Muscle layer of duodenum (tissue), 2 donors: ENCODE measurements at regions not wholly inside any gene's neighbourhood (a gene's known extent, or its start where the extent isn't known, plus 50 kb on each side); places are given as distances from the start of the nearest gene placed in this dataset.

Experiments
- H3K27ac ChIP-seq: one replicate; pipeline ENCODE4 v1.7.0; 2013; ENCODE audit warnings: mild to moderate bottlenecking, low read length
- H3K27me3 ChIP-seq: one replicate; pipeline ENCODE4 v1.7.0; 2013; ENCODE audit warnings: low read depth, mild to moderate bottlenecking, control low read depth, low read length
- H3K36me3 ChIP-seq, 2 donors: one replicate each; pipeline ENCODE4 v1.7.0; 2013; ENCODE audit warnings: low read length in 2 of 2, control low read depth in 1 of 2, mild to moderate bottlenecking in 1 of 2; ENCODE audit not compliant: insufficient read depth in 2 of 2, control insufficient read depth in 1 of 2
- H3K4me1 ChIP-seq, 2 donors: one replicate each; pipeline ENCODE4 v1.7.0; 2013; ENCODE audit warnings: low read length in 2 of 2, mild to moderate bottlenecking in 2 of 2, control low read depth in 1 of 2, moderate library complexity in 1 of 2; ENCODE audit not compliant: insufficient read depth in 2 of 2, control insufficient read depth in 1 of 2
- H3K4me3 ChIP-seq, 2 donors: one replicate each; pipeline ENCODE4 v1.7.0; 2013; ENCODE audit warnings: low read length in 2 of 2, low read depth in 1 of 2, mild to moderate bottlenecking in 1 of 2
- H3K9me3 ChIP-seq, 2 donors: one replicate each; pipeline ENCODE4 v1.7.0; 2013; ENCODE audit warnings: low read length in 2 of 2, control low read depth in 1 of 2, mild to moderate bottlenecking in 1 of 2; ENCODE audit not compliant: control insufficient read depth in 1 of 2
- donor health status: healthy.

DNA sequence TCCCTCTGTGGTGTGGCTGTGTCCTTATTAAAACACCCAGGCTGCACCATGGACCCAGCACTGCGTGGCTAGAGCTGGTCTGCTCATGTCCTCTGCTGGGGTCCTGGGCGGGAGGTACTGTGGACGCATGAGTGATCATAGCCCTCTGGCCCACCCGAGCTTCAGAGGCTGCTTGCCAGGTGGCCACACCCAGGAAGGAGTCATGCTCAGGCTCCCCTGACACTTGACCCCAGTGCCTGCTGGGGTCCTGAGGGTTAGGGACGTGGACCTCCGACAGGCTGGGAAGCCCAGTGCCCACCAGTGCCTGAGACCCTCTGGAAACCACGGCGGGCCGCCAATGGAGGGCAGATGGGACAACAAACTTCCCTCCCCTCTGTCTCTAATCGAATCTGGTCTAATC is 66.3 kb upstream of the HS6ST1 start:
- H3K27ac ChIP-seq, result no peak overlapping the region
- no peak overlapping the region for H3K4me3 ChIP-seq
- H3K9me3 ChIP-seq, result no peaks in the 10 kb centered on the region
- H3K36me3 ChIP-seq, result no peaks in the 10 kb centered on the region
- H3K27me3 ChIP-seq, result no peaks in the 10 kb centered on the region
- H3K4me1 ChIP-seq, result peaks cover 0 to 3% of the 10 kb centered on the region in 2 donors

DNA sequence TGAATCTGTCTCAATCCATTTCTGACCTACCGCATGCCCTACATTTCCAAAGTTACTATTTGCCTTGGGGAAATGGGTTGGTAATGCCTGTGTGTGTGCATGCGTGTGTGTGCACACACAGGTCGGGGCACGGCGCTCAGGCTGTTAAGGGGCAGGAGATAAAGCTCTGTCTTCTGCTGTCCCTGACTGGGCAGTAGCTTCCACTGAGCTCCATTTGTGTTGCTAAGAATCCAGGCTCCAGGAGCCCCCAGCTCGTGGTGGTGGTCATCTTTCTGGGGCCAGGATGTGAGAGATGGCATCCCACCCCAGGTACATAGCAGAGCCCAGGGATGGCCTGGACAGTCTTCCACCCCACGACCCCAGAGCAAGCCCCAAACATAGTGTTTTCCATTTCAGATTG is 66.7 kb upstream of the HS6ST1 start:
- Histone ChIP-seq H3K9me3 (no peaks in the 10 kb centered on the region), H3K4me3 (no peak overlapping the region), H3K36me3 (no peaks in the 10 kb centered on the region), H3K27me3 (no peaks in the 10 kb centered on the region), H3K27ac (no peak overlapping the region), H3K4me1 (no peaks in the 10 kb centered on the region)

DNA sequence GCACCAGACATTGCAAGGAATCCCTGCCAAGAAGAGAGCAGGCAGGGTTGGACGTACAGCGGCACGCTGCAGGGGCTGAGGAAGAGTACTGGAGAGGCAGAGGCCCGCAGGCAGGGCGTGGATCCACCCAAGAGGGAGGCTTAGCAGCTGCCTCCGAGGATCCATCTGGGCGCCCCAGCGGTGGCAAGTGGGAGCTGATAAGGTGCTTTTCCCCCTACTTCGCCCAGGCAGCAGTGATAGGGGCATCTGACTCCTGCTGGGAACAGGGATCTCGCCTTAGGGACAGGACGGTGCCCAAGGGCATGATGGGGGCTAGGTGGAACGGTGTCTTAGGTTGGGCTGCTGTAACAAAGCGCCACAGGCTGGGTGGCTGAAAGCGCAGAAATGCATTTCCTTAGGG is 67.4 kb upstream of the HS6ST1 start:
- H3K4me3 ChIP-seq, result no peak overlapping the region
- no peaks in the 10 kb centered on the region for H3K36me3 ChIP-seq

DNA sequence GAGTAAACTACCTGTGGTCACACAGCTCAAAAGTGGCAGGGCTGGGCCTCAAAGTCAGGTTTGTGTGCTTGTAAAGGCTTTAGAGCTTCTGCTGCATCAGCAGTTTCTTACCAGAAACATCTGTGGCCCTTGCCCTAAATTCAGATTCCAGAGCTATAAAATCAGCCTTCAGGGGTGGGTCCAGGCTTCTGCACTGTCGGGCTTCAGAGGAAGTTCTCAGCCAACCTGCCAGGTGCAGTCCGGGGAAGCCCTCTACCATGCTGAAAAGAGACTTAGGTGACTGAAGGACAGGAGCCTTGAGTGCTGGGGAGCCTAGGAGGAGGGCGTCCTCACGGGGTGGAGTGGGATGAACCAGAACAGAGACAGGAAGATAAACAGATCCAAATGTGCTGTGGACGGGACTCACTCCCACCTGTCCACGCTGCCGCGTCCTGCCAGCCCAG is 69.9 kb upstream of the HS6ST1 start:
- H3K27me3 ChIP-seq, result no peaks in the 10 kb centered on the region
- no peaks in the 10 kb centered on the region for H3K9me3 ChIP-seq
- H3K4me3 ChIP-seq, result no peak overlapping the region
- no peak overlapping the region for H3K27ac ChIP-seq
- H3K36me3 ChIP-seq, result no peaks in the 10 kb centered on the region
- H3K4me1 ChIP-seq, result no peaks in the 10 kb centered on the region

More for the DNA sequence above, 67.4 kb upstream of the HS6ST1 start:
- Histone ChIP-seq H3K27me3 (no peaks in the 10 kb centered on the region), H3K27ac (no peak overlapping the region), H3K4me1 (no peaks in the 10 kb centered on the region), H3K9me3 (no peaks in the 10 kb centered on the region)

DNA sequence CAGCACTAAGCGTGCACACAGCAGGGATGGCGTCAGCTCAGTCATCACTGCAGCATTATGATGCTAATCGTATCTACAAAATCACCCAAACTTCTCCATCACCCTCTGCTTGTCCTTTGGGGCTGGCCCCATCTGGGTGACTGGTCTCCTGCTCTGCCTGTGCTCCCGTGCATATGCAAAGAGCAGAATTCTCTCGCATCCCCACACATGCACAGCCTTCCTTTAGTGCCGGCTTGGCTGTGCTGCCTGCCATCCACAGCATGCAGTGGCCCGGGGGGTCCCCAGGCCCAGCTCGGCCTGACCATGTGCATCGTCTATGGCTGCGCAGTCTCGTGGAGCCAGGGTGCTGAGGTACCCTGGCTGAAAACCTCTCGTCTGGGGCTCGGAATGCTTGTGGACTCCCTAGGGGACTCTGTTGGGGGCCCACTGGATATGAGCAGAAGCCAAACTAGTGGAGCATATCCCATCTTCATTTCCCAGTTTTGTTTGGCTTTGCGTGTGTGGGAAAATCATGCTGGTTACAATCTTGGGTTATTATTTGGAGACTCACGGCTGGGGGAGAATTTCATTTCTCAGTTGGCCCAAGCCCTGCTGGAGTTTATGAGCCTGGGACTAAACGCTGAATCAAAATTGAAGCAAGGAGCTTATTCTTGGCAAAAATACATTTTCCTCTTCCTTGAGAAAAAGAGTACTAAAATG is 70.9 kb upstream of the HS6ST1 start:
- Histone ChIP-seq H3K9me3 (no peaks in the 10 kb centered on the region), H3K4me1 (no peaks in the 10 kb centered on the region), H3K36me3 (no peaks in the 10 kb centered on the region), H3K27me3 (no peaks in the 10 kb centered on the region), H3K27ac (no peak overlapping the region), H3K4me3 (no peak overlapping the region)

DNA sequence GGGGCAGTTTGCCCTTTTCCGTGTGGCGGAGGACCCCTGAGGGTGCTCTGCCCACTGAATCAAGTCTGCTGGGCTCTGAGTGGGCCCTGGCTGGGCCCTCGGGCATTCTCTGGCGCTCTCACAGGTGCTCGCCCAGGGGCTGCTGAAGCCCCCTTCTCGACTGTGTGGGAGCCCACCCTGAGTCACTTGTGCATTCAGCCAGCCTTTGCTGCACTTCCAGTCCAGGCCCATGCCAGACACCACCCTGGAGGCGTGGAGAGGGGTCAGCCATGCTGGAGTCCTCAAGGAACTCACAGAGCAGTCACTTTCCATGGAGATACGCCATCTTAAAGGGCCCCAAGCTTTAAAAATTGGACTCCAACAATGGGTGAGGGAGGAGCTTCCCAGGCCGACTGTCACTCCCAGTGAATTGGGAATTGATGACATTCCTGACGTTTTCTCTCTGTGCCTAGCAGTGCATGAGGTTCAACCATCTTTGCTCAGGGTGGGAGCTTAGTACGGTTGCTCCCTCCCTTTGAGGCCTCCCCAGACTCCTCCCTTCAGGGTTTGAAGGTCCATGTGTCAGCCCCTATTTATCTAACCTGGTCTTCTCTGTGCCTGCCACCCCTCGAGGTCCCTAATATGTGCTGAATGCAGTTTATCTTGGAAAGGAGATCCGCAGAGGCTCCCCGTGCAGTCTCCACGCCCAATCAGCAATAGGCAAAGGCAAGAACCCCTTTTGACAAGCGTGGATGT is 71.8 kb upstream of the HS6ST1 start:
- H3K4me1 ChIP-seq, result no peaks in the 10 kb centered on the region
- no peak overlapping the region for H3K27ac ChIP-seq
- no peak overlapping the region for H3K4me3 ChIP-seq
- H3K36me3 ChIP-seq, result no peaks in the 10 kb centered on the region
- H3K27me3 ChIP-seq, result no peaks in the 10 kb centered on the region
- no peaks in the 10 kb centered on the region for H3K9me3 ChIP-seq

DNA sequence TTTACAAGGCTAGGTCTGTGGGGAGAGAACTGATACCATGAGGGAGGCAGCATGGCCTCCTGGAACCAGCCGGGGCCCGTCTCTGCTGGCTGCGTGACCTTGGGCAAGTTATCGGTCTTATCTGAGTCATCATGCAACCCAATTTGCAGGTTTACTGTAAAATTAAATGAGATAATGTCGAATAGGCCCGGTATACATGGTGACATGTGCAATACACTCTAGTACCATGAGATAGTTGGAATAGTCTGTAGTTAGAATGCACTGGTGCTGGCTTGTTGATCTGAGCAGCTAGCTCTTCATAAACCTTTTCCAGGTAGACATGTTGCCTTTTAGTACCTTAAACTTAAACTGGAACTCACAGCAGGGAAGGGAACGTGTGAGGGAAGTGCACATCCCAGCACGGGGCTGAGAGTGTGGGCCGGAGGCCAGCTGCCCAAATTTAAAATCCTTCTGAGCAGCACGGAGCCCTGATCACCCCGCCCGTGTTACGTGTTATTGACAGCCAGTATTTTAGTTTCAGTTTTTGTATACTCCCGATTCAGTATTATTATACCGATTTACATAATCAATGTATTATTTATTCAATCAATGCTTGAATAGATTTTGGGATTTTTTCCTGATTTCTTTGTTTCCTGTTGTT is 72.4 kb upstream of the HS6ST1 start:
- no peak overlapping the region for H3K4me3 ChIP-seq
- H3K4me1 ChIP-seq, result no peaks in the 10 kb centered on the region
- no peaks in the 10 kb centered on the region for H3K9me3 ChIP-seq
- H3K27ac ChIP-seq, result no peak overlapping the region
- H3K36me3 ChIP-seq, result no peaks in the 10 kb centered on the region
- no peaks in the 10 kb centered on the region for H3K27me3 ChIP-seq

DNA sequence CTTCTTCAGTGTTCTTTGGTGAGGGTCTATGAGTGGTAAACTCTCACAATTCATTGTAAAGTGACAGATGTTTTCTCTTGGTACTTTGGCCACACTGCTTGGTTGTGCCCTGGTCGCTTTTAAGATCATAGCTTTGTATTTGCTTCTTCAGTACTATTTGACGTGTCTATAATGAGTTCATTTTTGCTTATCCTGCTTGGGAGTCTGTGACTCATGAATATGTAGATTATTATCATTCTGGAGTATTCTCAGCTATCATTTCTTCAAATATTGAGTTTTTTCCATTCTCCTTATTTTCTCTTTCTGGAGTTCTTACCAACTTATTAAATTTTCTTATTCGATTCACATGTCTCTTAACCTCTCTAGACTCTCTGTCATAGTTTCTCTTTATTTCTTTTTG is 73.0 kb upstream of the HS6ST1 start:
- Histone ChIP-seq H3K27me3 (no peaks in the 10 kb centered on the region), H3K4me3 (no peak overlapping the region), H3K4me1 (no peaks in the 10 kb centered on the region), H3K9me3 (no peaks in the 10 kb centered on the region), H3K36me3 (no peaks in the 10 kb centered on the region), H3K27ac (no peak overlapping the region)

DNA sequence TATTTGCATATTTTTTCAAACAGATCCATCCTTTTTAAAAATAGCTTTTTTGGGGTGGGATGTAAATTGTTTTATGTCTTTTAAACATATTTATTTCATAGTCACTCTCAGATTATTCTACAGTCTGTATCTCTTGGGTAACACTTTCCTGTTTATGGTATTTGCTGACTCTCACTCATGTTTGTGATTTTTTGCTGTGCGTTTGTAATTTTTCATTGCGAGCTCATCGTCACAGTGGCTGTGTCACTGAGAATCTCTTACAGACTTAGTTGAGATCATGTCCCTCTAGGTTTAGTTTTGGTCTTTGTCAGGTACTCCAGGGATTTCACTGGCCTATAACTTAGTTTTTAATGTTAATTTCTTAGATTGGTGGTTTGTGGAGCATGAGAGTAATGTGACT is 73.5 kb upstream of the HS6ST1 start:
- Histone ChIP-seq H3K36me3 (no peaks in the 10 kb centered on the region), H3K27ac (no peak overlapping the region), H3K4me3 (no peak overlapping the region), H3K27me3 (no peaks in the 10 kb centered on the region), H3K9me3 (no peaks in the 10 kb centered on the region), H3K4me1 (no peaks in the 10 kb centered on the region)

DNA sequence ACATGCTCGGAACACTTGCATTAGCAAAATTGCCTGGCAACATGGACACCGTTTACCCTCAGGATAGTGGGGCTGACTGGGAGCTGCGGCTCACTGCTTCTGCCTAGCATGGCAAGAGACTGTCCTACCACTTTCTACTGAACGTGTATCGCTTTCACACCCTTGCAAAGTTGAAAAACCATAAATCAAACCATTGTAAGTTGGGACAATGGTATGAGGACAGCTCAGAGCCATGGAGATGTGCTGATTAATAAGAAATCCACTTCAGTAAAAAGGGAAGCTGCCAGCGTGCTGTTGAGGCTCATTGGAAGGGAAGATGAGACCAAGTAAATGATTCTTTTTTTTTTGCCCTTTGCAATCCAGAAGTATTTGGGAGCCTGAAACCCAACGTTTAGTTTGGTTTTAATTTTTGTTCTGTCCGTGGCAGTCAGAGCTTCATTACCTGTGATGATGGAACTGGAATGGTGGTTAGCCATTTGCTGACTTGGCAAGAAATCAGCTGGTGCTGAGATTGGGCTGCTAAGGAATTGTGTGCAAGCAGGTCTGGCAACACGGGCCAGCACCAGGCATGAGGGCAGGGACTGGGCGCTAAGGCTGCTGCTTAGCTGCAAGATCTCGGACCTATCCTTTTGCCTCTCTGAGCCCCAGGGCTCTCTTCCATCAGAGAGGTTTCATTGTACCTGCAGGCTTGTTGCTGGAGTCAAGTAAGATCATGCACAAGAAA is 75.5 kb upstream of the HS6ST1 start:
- Histone ChIP-seq H3K36me3 (no peaks in the 10 kb centered on the region), H3K4me1 (no peaks in the 10 kb centered on the region), H3K27me3 (no peaks in the 10 kb centered on the region), H3K9me3 (no peaks in the 10 kb centered on the region), H3K4me3 (no peak overlapping the region), H3K27ac (no peak overlapping the region)

DNA sequence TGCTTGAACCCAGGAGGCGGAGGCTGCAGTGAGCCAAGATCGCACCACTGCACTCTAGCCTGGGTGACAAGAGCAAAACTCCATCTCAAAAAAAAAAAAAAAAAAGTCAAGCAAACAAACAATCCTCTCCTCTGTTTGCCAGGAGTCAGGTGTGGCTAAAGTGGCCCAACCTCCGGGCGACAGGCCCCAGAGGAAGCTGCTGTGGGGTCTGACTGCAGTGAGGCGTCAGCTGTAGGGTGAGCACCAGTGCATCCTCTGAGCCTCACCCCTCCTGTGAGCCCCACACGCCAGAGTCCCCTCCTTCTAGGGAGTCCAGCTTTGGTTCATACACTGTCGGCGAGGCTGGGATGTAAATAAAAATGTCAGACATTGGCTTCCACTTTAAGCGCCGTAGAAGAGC is 76.5 kb upstream of the HS6ST1 start:
- Histone ChIP-seq H3K4me3 (no peak overlapping the region), H3K27ac (no peak overlapping the region), H3K27me3 (no peaks in the 10 kb centered on the region), H3K4me1 (no peaks in the 10 kb centered on the region), H3K36me3 (no peaks in the 10 kb centered on the region), H3K9me3 (no peaks in the 10 kb centered on the region)
